C4-2B (cell line): ENCODE measurements at regions not wholly inside any gene's neighbourhood (a gene's known extent, or its start where the extent isn't known, plus 50 kb on each side); places are given as distances from the start of the nearest gene placed in this dataset.

Experiments used
- ZFX ChIP-seq: fragments of 450-650 bp; IDR thresholded peaks from 2 replicates; pipeline ENCODE4 v1.6.1; 2017
- TF ChIP-seq, protein P1 (sequence below): fragments of 450-650 bp; conservative IDR thresholded peaks from 2 replicates; pipeline ENCODE4 v1.5.1; 2017; ENCODE audit warnings: mild to moderate bottlenecking

DNA sequence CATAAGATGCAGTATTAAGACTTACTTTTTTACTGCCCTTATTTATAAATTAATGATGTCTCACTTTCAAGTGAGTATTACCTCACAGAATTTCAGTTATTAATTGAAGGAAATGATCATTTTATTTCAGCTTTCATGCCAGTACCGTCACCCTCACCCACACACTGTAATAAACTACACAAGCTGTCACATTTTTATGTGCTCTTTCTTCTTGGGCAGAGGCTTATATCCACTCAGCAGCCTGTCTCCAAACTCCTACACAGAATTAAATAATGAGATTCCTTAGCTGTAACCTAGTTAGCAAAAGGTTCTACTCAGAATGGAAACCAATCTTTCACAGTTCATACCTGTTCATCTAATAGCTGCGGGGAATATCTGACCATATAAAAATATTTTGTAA is 1915.8 kb upstream of the CDH6 start:
- TF ChIP-seq, protein P1, sequence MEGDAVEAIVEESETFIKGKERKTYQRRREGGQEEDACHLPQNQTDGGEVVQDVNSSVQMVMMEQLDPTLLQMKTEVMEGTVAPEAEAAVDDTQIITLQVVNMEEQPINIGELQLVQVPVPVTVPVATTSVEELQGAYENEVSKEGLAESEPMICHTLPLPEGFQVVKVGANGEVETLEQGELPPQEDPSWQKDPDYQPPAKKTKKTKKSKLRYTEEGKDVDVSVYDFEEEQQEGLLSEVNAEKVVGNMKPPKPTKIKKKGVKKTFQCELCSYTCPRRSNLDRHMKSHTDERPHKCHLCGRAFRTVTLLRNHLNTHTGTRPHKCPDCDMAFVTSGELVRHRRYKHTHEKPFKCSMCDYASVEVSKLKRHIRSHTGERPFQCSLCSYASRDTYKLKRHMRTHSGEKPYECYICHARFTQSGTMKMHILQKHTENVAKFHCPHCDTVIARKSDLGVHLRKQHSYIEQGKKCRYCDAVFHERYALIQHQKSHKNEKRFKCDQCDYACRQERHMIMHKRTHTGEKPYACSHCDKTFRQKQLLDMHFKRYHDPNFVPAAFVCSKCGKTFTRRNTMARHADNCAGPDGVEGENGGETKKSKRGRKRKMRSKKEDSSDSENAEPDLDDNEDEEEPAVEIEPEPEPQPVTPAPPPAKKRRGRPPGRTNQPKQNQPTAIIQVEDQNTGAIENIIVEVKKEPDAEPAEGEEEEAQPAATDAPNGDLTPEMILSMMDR: no peak
- TF ChIP-seq ZFX: no peak
